ENCODE measurements at regions not wholly inside any gene's neighbourhood (a gene's known extent, or its start where the extent isn't known, plus 50 kb on each side); places are given as distances from the start of the nearest gene placed in this dataset.
A peak's percentile ranks its signal among the peaks of the same experiment; 100 is the strongest.
"Not testable (repeated sequence)": the region's sequence is repeated elsewhere in the genome, so short reads cannot be mapped to it uniquely, and the experiment has no call there.

GRCh38 chr13:78121459-78122348, 203.1 kb upstream of the EDNRB start:
- H3K4me3 ChIP-seq (ENCODE audit: low read length) = no peak overlapping the region
- DNase-seq (ENCODE audit: low read depth, low spot score) = peak; percentile 64

DNA sequence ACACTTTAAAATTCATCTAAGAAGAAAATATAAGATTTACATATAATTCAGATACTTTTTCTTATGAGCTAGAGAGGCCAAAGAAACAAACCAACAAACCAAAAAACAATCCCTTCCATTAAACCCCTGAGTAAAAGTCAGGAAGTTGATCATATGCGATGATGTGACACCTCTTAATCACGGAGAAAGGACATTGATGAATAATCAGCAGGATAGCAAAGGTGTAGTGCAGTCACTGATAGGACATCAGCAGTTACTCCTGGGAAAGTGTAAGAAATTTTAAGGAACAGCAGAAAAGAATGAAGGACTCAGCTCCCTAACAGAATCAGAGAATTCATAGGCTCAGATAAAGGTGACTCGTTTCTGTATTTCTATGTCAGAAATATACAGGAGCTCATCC, 202.4 kb upstream of the EDNRB start:
- DNase-seq (ENCODE audit: low read depth, low spot score) = no peak
- H3K4me3 ChIP-seq (ENCODE audit: low read length) = no peak overlapping the region

DNA sequence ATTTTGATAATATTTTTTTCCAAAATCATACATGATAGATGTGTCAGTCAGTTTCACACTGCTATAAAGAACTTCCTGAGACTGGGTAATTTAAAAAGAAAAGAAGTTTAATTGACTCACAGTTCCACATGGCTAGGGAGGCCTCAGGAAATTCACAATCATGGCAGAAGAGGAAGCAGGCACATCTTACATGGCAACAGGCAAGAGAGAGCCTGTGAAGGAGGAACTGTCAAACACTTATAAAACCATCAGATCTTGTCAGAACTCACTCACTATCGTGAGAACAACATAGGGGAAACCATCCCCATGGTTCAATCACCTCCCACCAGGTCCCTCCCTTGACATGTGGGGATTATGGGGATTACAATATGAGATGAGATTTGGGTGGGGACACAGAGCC, 201.5 kb upstream of the EDNRB start:
- H3K4me3 ChIP-seq (ENCODE audit: low read length); DNase-seq (ENCODE audit: low read depth, low spot score): not testable (repeated sequence)

GRCh38 chr13:78117070-78117469, 198.4 kb upstream of the EDNRB start:
- not testable (repeated sequence) for H3K4me3 ChIP-seq (ENCODE audit: low read length); DNase-seq (ENCODE audit: low read depth, low spot score)

DNA sequence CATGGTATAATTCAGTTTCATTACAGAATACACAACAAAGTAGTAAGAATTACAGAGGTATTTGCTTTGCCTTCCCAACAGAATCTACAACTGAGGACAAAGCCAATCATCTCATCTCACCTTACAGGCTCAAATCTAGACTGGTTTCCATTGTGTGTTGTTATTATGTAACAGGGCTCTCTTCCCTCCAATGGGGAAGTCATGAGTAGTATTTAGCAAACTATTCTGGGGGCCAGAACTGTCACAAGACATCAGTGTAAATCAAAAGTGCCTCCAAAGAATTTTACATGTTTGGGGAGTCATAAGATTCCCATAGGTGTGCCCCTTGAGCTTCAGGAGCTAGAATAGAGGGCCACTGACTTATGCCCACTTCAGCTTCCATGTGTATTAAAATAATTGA, 187.0 kb upstream of the EDNRB start:
- no peak overlapping the region for H3K4me3 ChIP-seq (ENCODE audit: low read length)
- DNase-seq (ENCODE audit: low read depth, low spot score) = no peak

DNA sequence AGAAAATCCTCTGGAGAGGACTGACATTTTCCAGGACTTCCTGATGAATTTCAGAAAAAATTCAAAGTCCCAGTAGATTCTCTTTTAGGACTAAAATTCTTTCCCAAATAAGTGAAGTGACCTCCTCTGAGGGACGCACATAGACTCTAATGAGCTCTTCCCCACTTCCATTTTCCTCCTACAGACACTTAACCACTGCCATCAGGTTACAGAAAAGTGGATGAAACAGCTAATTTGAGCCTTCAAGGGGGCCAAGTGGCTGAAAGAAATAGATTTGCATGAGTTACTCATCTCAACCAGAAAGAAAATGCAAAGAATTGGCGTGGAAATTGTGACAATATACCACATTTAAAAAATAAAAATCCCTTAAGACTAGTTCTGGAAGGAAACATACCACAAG, 185.3 kb upstream of the EDNRB start:
- no peak for DNase-seq (ENCODE audit: low read depth, low spot score)
- H3K4me3 ChIP-seq (ENCODE audit: low read length) = no peak overlapping the region

DNA sequence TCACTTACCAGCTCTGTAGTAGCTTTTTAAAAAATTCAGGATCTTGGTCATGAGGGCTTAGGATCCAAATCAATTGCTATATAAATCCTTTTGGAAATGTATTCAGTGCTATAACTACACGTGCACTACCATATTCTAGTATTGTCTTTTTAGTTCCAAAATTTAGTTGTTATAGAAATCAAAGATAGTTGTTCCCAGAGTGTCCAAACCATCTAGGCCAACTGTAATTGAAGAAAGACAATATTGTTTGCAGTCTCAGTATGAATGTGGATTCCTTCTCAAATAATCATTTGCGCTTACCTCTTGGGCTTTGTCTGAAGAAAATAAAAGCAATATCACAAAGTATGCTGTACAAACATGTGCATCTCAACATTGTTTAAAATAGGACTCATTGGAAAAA, 184.1 kb upstream of the EDNRB start:
- DNase-seq (ENCODE audit: low read depth, low spot score) = no peak
- no peak overlapping the region for H3K4me3 ChIP-seq (ENCODE audit: low read length)

DNA sequence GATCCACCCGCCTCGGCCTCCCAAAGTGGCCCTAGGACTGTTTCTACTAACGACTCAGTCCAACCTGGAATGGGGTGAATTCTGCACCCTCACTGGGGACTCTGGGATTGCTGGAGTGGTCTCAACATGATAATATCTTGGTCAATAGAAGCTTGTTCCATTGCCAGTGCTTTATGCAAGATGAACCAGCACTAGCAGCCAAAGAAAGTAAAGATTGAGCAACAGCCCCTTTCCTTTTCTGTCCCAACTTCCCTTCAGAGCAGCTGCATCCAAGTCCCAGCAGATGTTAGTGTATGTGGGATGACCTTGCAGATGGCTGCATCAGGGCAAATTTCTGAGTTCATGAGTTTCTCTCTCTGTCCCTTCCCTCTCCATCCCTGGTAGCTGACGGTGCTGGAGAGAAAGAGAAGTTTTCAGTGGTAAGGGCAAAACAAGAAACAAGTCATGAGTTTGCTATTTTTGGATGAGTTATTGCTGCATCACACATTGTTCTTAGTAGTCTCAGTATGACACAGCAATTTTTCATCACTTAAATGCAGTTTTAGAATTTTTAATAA, 183.6 kb upstream of the EDNRB start:
- no peak overlapping the region for H3K4me3 ChIP-seq (ENCODE audit: low read length)
- DNase-seq (ENCODE audit: low read depth, low spot score) = no peak

DNA sequence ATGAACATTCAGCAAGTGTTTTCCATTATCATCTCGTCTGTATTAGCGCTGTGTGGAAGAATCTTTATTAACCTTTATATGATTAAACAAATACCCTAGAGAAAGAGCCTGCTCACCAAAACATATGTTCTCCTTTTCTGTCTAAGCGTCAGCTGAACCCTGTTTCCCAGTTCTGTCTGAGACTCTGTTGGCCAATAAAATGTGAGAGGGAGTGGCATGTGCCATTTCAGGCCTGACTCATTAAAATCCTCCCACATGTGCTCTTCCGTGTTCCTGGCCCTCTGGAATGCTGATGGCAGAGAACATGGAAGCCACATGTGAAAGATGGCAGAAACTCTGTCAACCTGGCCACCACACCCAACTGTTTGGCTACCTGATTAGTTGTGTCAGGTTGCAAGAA, 181.9 kb upstream of the EDNRB start:
- no peak overlapping the region for H3K4me3 ChIP-seq (ENCODE audit: low read length)
- DNase-seq (ENCODE audit: low read depth, low spot score) = no peak

GRCh38 chr13:78098249-78098648, 179.6 kb upstream of the EDNRB start:
- DNase-seq (ENCODE audit: low read depth, low spot score) = no peak

GRCh38 chr13:78096221-78096620, 177.6 kb upstream of the EDNRB start:
- DNase-seq (ENCODE audit: low read depth, low spot score) = no peak
- no peak overlapping the region for H3K4me3 ChIP-seq (ENCODE audit: low read length)

More at GRCh38 chr13:78098249-78098648, 179.6 kb upstream of the EDNRB start:
- no peak overlapping the region for H3K4me3 ChIP-seq (ENCODE audit: low read length)

- H3K4me3 ChIP-seq (ENCODE audit: low read length) = no peak overlapping the region
- no peak for DNase-seq (ENCODE audit: low read depth, low spot score)
Observed at GRCh38 chr13:78087966-78088678, 169.5 kb upstream of the EDNRB start.

DNA sequence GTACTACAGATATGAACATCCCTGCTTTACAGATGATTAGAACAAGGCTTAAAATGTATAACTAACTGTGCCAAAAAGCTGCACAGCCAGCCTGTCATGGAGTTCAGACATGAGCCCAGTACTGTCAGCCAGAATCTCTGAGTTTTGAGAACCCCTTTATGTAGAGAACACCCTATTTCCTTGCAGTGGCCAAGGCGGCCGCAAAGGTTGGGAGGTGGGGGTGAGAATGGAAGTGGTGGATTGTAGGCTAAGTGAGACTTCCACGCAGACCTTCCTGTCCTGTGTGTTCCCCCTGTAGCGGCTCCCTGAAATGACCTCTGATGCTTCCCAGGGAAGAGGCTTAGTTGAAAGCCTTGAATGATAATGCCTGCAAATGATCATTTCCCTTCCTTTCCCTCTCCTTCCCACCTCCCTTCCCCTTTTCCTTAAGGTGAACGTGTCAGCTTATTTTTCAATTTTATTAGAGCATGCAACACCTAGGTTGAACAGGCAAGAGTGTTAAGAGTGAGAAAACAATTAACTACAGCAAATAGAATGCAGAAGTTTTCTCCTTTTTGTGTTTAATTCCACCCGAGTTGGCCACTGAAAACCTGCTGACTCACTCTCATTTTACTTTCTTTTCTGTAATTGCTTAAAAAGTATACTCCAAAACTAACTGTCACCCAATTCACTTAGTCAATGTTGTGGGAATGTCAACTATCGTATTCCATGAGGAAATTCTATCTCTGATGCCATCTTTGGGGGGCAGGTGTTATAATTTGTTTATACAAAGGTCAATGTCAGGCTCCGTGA, 167.0 kb upstream of the EDNRB start:
- H3K4me3 ChIP-seq (ENCODE audit: low read length) = no peak overlapping the region
- no peak for DNase-seq (ENCODE audit: low read depth, low spot score)

GRCh38 chr13:78084401-78084800, 165.8 kb upstream of the EDNRB start:
- no peak for DNase-seq (ENCODE audit: low read depth, low spot score)
- no peak overlapping the region for H3K4me3 ChIP-seq (ENCODE audit: low read length)

DNA sequence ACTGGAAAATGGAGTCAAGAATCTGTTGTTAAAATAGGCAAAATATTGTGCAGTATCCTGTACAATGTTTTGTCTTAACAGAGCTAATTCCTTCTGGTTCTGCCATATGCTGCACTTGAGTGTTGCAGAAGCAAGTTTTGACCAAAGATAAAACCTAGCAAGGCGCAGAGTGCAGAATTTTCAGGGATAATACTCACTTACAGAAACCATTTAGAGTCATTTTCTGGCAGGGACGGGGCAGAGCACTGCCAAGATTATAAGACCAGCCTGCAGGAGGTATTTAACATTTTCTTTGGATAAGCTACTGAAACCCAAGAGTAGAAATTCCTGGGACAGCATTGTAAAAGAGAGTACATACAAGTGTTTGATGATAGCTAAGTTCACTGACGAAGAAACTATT, 159.5 kb upstream of the EDNRB start:
- no peak for DNase-seq (ENCODE audit: low read depth, low spot score)
- no peak overlapping the region for H3K4me3 ChIP-seq (ENCODE audit: low read length)

GRCh38 chr13:78067290-78067689, 148.7 kb upstream of the EDNRB start:
- no peak overlapping the region for H3K4me3 ChIP-seq (ENCODE audit: low read length)
- DNase-seq (ENCODE audit: low read depth, low spot score) = no peak

- no peak overlapping the region for H3K4me3 ChIP-seq (ENCODE audit: low read length)
- DNase-seq (ENCODE audit: low read depth, low spot score) = no peak
Observed at GRCh38 chr13:78065141-78065540, 146.5 kb upstream of the EDNRB start.

- H3K4me3 ChIP-seq (ENCODE audit: low read length) = no peak overlapping the region
- no peak for DNase-seq (ENCODE audit: low read depth, low spot score)
Observed at GRCh38 chr13:78061806-78062205, 143.2 kb upstream of the EDNRB start.

GRCh38 chr13:78060966-78061365, 142.3 kb upstream of the EDNRB start:
- H3K4me3 ChIP-seq (ENCODE audit: low read length) = no peak overlapping the region
- DNase-seq (ENCODE audit: low read depth, low spot score) = no peak

All from Jurkat, Clone E6-1 (cell line).